GM19238 (cell line): ENCODE measurements at regions not wholly inside any gene's neighbourhood (a gene's known extent, or its start where the extent isn't known, plus 50 kb on each side); places are given as distances from the start of the nearest gene placed in this dataset.

ENCODE experiments used
- DNase-seq: peaks from one replicate; pipeline ENCODE4 v3.0.0; 2011; ENCODE audit warnings: low spot score; ENCODE audit not compliant: insufficient read length

GRCh38 chr10:54866666-54867065 lies 65.6 kb upstream of the PCDH15 start:
- no peak for DNase-seq

- DNase-seq: no peak
Measured at GRCh38 chr10:54854843-54855242, 53.8 kb upstream of the PCDH15 start.

- no peak for DNase-seq
Measured at GRCh38 chr10:54854389-54854788, 53.4 kb upstream of the PCDH15 start.

- DNase-seq: no peak
Measured at GRCh38 chr10:54853883-54854282, 52.9 kb upstream of the PCDH15 start.
